Astrocyte of the spinal cord (primary cell): ENCODE measurements at regions not wholly inside any gene's neighbourhood (a gene's known extent, or its start where the extent isn't known, plus 50 kb on each side); places are given as distances from the start of the nearest gene placed in this dataset.
"Not testable (repeated sequence)": the region's sequence is repeated elsewhere in the genome, so short reads cannot be mapped to it uniquely, and the experiment has no call there.

Experiments used
- DNase-seq: peaks from one replicate; pipeline ENCODE4 v3.0.0; 2011; ENCODE audit warnings: low read depth, low spot score
- H3K4me3 ChIP-seq: 2 replicates; pipeline ENCODE4 v1.5.1; 2011; ENCODE audit warnings: low read depth, mild to moderate bottlenecking, low read length, moderate library complexity
- in situ Hi-C: cut with HindIII; loops from 2 replicates; pipeline ENCODE4 v1.10.0; 2017; ENCODE audit warnings: low sequenced_read_pairs
- TF ChIP-seq, protein P1 (sequence below): IDR thresholded peaks from 2 replicates; pipeline ENCODE4 v1.5.1; 2012; ENCODE audit warnings: low read depth, mild to moderate bottlenecking, low read length, inconsistent platforms

DNA sequence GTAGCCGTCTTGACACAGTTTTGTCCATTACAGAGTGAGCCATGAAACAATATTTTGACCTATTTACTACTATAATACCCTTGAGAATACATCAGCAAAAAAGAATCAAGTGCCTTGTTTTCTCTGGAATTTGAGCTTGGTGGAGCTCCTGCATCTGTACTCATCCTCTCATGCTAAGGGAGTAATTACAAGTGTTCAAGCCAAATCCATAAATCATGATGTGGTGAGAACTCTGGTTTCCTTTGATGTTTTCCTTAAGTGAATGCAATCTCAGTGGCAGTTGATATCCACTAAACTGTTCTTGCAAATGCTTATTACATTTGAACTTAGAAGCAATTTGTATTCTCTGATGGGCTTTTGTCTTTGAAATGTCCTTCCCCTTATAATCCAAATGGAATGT, 824.6 kb upstream of the TMPRSS15 start:
- no peak overlapping the region for H3K4me3 ChIP-seq
- in situ Hi-C loops = no loop called here
- peak; percentile 1 for DNase-seq
- TF ChIP-seq, protein P1, sequence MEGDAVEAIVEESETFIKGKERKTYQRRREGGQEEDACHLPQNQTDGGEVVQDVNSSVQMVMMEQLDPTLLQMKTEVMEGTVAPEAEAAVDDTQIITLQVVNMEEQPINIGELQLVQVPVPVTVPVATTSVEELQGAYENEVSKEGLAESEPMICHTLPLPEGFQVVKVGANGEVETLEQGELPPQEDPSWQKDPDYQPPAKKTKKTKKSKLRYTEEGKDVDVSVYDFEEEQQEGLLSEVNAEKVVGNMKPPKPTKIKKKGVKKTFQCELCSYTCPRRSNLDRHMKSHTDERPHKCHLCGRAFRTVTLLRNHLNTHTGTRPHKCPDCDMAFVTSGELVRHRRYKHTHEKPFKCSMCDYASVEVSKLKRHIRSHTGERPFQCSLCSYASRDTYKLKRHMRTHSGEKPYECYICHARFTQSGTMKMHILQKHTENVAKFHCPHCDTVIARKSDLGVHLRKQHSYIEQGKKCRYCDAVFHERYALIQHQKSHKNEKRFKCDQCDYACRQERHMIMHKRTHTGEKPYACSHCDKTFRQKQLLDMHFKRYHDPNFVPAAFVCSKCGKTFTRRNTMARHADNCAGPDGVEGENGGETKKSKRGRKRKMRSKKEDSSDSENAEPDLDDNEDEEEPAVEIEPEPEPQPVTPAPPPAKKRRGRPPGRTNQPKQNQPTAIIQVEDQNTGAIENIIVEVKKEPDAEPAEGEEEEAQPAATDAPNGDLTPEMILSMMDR = no peak

DNA sequence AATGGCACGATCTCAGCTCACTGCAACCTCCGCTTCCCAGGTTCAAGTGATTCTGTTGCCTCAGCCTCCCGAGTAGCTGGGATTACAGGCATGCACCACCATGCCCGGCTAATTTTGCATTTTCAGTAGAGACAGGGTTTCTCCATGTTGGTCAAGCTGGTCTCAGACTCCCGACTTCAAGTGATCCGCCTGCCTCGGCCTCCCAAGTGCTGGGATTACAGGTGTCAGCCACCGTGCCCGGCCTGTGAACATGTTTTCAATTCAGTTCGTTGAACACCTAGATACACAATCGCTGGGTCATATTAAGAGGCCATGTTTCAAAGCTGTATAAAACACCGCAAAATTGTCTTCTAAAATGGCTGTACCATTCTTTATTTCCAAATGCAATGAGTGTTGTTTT, 830.3 kb upstream of the TMPRSS15 start:
- H3K4me3 ChIP-seq, DNase-seq, in situ Hi-C loops: not testable (repeated sequence)

DNA sequence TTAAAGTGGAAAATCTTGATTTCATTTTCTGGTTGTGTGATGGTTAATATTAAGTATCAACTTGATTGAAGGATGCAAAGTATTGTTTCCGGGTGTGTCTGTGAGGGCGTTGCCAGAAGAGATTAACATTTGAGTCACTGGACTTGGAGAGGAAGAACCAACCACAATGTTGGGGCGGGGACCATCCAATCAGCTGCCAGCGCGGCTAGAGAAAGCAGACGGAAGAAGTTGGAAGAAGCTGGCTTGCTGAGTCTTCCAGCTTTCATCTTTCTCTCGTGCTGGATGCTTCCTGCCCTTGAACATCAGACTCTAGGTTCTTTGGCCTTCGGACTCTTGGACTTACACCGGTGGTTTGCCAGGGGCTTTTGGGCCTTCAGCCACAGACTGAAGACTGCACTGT, 832.6 kb upstream of the TMPRSS15 start:
- TF ChIP-seq, protein P1 = no peak
- no peak overlapping the region for H3K4me3 ChIP-seq
- DNase-seq = no peak
- in situ Hi-C loops = no loop called here

DNA sequence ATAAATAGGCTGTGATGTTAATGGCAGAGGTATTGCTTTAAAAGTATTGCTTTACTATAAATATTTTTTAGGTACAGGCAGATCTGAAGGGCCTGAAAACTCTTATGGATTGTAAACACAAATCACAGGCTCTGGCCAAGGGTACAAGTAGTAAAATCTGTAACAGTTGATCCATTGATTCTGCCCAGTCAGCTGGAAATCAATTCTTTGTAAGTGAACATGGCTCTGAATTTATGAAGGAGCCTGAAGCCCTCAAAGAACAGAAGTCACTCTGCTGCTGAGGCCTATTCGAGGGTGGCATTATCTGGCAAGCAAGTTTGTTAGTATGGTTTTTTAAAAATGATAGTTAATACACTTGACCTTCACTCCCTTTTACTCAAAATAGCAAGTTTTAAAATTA, 834.0 kb upstream of the TMPRSS15 start:
- H3K4me3 ChIP-seq = no peak overlapping the region
- TF ChIP-seq, protein P1 = no peak
- DNase-seq = no peak
- in situ Hi-C loops = no loop called here

DNA sequence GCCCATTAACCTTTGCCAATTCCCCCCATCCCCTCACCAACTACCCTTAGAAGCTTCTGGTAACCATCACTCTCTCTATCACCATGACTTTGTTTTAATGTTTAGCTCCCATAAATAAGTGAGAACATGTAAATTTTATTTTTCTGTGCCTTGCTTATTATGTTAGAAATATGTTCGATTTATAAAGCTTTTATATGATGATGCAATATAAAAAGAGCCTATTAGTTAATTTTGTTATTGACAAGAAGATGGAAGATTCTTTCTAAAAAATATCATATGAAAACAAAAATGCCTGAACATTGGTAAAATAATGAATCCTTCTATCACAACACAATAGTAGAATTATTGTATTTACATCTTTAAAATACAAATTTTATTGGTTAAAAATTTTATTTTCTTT, 836.1 kb upstream of the TMPRSS15 start:
- DNase-seq = no peak
- TF ChIP-seq, protein P1 = no peak
- no peak overlapping the region for H3K4me3 ChIP-seq

DNA sequence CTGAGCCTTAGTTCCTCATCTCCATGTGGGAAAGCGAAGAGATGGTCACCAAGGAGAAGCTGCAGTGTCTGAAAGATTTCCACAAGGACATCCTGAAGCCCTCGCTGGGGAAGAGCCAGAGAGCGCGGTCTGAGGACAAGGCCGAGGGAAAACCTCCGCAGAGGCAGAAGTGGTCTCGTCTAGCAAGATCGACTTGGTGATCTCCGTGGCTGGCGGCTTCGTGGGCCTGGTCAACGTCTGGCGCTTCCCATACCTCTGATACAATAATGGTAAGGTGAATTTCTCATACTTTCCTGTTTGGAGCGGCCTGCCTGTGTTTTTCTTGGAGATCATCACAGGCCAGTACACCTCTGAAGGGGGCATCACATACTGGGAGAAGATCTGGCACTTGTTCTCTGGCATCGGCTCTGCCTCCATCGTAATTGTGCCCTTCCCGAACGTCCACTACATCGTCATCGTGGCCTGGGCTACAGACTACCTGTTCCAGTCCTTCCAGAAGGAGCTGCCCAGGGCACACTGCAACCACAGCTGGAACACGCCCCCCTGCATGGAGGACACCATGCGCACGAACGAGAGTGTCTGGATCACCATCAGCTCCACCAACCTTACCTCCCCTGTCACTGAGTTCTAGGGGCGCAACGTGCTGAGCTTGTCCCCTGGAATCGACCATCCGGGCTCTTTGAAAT, 841.1 kb upstream of the TMPRSS15 start:
- no peak overlapping the region for H3K4me3 ChIP-seq
- DNase-seq = no peak
- TF ChIP-seq, protein P1 = no peak
- in situ Hi-C loops = no loop called here

More for the DNA sequence above, 836.1 kb upstream of the TMPRSS15 start:
- in situ Hi-C loops = no loop called here

DNA sequence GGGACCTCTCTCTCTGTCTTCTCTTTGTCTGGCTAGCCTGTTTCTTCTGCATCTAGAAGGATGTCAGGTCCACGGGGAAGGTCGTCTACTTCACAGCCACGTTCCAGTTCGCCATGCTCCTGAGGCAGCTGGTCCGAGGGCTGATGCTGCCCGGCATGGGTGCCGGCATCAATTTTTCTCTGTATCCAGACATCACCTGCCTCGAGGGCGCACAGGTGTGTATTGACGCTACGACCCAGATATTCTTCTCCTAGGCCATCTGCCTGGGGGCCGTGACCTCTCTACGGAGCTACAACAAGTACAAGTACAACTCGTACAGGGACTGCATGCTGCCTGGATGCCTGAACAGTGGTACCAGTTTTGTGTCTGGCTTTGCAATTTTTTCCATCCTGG, 841.6 kb upstream of the TMPRSS15 start:
- DNase-seq = no peak
- H3K4me3 ChIP-seq = no peak overlapping the region
- TF ChIP-seq, protein P1 = no peak
- in situ Hi-C loops = no loop called here
